RPMI7951 (cell line): ENCODE measurements at regions not wholly inside any gene's neighbourhood (a gene's known extent, or its start where the extent isn't known, plus 50 kb on each side); places are given as distances from the start of the nearest gene placed in this dataset.
"Not testable (repeated sequence)": the region's sequence is repeated elsewhere in the genome, so short reads cannot be mapped to it uniquely, and the experiment has no call there.

Source experiments
- DNase-seq: peaks from one replicate; pipeline ENCODE4 v3.0.0-alpha.2; 2012; ENCODE audit warnings: low read depth

DNA sequence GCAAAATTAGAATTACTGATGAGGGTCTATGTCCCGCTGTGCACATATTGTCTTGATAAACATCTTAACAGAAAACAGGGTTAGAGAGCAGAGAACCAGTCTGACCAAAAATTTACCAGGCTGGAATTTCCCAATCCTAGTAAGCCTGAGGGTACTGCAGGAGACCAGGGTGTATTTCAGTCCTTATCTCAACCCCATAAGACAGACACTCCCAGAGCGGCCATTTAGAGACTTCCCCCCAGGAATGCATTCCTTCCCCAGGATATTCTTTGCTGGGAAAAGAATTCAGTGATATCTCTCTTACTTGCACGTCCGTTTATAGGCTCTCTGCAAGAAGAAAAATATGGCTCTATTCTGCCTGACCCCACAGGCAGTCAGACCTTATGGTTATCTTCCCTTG is 101.4 kb upstream of the FAM3C start:
- DNase-seq: not testable (repeated sequence)

GRCh38 chr7:121494516-121494915 is 98.4 kb upstream of the FAM3C start:
- no peak for DNase-seq

DNA sequence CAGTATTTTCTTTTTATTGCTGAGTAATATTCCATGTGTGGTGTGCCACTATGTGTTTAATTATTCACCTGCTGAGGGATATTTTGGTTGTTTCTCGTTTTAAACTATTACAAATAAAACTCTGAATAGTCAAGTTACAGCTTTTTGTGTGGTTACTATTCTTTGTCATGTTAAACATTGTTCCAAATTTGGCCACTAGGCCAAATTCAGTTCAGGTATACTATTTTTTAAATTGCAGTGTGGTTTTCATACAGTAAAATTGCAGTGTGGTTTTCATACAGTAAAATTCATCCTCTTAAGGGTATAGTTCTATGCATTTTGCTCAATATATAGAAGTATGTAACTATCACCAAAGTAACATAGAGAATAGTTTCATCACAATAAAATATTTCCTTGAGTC is 97.4 kb upstream of the FAM3C start:
- DNase-seq: no peak

DNA sequence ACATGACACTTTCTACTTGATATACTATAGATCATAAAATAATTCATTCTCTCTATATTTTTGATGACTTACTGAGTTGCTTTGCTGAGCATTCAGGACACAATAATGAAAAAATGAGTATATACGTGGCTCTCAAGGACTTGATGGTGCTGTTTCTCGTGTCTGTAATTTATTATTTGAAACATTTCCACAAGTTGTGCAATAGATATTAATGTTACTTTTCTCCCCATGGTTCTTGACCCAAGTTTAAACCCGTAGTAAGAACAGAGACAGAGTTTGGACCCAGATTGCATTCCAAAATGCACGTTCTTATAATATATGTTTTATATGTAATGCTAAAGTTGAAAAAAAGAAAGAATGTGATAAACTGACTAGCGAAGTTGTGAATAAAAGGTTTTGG is 94.2 kb upstream of the FAM3C start:
- no peak for DNase-seq

DNA sequence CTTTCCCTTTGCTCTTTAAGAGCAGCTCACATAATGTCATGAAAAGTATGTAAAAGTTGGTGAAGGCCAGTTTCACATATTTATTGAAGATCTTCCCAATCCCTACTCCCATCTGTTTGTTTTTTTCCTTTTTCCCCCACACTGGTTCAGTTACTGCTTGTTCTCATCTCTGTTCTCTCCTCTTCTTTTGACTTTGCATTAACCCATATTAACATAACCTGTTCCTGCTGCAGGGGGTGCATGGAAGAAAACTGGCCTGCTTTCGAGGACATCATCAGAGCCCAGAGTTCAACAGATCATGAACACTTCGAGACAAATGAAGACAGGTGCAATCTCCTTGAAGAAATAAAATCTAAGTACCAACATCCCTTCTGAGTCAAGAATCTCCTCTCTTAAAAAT is 93.3 kb upstream of the FAM3C start:
- DNase-seq: no peak

DNA sequence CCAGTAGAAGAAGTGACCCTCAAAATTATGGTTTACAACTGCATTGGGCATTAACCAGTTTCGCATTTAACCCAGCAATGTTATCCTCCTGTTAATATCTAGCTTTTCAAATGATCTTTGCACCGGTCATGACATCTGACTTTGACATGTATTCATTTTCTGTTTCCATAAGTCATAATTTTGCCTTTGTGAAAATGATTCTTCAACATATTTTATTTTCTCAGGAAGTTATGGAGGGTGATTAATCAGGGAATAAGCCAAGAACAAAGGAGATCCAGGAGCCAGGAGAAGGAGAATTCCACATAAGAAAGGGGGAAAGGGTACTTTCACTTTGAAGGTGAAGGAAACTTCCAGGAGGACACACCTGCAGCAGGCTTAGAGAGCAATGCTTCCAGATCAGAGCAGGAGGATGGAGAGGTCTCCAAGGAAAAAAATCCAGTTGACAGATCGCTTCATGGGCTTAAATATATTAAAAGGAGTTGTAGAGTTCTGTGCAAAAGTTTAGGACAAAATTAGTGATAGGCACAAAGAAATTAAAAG is 92.1 kb upstream of the FAM3C start:
- DNase-seq: no peak

DNA sequence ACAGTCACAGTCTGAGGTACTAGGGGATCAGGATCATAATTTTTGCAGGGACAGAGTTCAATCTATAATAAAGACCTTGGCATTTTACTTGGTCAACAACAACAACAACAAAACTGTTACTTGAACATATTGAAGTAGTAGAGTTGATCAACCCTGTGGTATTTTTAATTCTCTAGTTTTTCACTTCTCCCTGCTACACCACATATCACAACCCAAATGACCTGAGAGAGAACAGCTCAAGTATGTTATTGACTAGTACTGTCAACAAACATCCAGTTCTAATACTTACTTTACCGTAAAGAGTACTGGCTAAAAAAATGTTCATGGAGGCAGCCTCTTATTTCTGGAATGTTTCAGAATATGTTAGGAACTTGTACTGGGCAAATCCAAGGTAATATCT is 90.5 kb upstream of the FAM3C start:
- no peak for DNase-seq

DNA sequence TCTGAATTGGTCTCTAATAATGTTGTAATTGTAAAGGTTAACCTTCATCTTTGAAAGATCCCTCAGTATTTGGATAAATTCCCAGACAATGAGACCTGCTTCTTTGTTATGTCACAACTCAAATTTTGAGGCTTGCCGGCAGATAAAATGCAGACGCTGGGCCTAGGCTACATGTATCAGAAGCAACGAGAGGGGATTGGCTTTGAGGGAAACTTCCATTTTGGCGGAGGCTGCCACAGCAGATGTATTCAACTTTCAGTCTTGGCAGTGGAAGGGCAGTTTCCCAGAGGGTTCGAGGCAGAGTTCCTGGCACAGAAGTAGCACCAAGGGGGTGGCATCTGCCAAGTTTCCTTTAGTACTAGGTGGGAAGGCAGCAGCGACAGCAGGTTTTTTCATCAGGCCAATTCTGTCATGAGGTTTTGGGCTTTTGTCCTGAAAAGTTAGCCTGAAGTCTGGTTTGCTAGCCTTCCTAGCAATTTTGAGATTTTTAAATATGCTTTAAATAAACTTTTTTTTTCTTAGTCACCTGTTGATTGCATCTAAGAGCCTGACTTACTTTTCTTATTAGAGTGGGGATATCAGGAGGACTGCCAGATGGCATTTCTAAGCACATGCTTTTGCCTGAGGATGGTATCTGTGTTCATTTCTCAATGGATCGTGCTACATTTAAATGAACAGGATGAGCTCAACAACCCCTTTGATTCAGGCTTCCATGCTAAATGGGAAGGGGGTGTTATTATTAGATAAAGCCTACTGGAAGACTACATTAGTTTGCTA is 89.5 kb upstream of the FAM3C start:
- no peak for DNase-seq

- no peak for DNase-seq
Measured at GRCh38 chr7:121484089-121484763, 88.1 kb upstream of the FAM3C start.

- peak; percentile 47 for DNase-seq
Measured at GRCh38 chr7:121480566-121481335, 84.6 kb upstream of the FAM3C start.

DNA sequence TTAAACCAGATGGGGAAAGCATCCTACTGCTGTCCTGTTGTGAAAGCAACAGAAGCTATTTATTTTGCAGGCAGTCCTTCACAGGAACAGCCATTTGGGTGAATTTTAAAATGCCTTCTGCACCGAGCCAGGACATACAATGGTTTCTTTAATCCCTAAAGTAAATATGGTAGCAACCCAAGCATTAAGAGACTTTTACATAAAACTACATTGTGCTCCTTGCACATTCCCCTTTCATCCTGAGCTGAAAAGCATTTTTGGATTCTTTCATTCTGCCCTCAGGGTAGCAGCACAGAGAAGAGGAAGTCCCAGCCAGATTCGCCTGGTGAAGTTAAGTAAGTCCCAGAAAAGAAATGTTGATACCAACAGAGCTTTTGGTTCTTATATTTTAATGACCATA is 84.0 kb upstream of the FAM3C start:
- DNase-seq: peak; percentile 74

- no peak for DNase-seq
Measured at GRCh38 chr7:121479466-121479865, 83.4 kb upstream of the FAM3C start.

DNA sequence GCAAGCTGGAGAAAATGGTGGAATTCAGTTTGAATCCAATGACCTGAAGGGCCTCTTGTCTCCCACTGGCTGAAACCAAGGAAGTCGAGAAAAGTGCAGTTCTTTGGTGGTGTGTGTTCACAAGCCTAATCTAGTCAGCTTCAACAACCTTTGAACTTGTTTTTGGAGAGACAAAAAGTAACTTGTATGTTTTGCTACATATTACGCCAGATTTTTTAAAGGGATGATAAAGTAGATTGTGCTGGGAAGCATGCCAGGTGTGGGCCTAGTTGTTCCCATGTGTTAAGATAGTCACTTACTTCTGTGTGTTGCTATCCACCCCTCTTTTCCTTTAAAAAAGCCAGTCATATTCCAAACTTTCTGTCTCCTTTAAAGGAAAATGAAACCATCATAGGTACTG is 79.7 kb upstream of the FAM3C start:
- no peak for DNase-seq

- no peak for DNase-seq
Measured at GRCh38 chr7:121474301-121474673, 78.2 kb upstream of the FAM3C start.

DNA sequence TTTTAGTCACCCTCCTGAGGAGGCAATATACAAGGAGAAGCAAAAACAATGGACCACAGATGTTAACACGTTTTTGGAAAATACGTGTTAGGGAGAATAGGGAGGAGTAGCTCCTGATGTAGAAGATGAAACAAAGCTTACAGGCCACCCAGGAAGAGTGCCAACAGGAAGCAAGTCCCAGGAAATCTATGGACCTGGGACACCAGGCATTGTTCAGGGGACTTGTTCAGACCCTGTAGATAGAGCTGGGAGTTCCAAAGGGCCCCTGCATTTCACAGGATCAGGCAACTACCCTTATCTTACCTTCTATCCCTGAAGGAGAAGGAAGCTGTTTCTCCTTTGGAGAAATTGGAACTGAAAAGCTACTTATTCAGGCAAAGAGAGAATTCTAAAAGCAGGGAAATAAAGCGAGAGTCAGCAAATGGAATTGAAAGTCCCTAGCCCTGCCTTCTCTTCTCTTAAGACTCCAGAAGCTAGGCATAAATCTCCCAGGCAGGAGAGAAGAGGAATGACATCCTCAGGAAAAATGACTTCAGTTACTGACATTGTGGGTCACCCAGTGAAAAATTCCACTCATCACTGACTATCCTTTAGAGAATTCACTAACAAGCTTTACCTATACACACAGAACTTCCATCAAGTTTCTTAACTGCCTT is 77.7 kb upstream of the FAM3C start:
- DNase-seq: no peak

- DNase-seq: no peak
Measured at GRCh38 chr7:121466455-121466854, 70.3 kb upstream of the FAM3C start.

GRCh38 chr7:121459148-121459547 is 63.0 kb upstream of the FAM3C start:
- DNase-seq: no peak

GRCh38 chr7:121456785-121457359 is 60.8 kb upstream of the FAM3C start:
- no peak for DNase-seq

DNA sequence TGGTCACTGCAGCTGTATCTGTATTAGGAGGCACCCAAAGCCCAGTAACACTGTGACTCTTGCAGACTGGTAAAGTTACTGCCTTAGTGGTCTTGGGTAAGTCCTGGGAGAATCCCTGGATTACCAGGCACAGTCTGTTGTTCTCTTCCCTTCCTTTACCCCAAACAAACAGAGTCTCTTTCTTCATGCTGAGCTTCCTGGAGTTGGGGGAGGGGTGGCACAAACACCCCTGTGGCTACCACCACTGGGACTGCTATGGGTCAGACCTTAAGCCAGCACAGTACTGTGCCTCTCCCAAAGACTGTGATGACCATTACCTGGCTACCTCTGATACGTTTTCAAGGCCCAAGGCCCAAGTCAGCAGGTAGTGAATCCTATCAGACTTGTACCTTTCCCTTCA is 59.9 kb upstream of the FAM3C start:
- DNase-seq: no peak

GRCh38 chr7:121452389-121452788 is 56.3 kb upstream of the FAM3C start:
- no peak for DNase-seq

DNA sequence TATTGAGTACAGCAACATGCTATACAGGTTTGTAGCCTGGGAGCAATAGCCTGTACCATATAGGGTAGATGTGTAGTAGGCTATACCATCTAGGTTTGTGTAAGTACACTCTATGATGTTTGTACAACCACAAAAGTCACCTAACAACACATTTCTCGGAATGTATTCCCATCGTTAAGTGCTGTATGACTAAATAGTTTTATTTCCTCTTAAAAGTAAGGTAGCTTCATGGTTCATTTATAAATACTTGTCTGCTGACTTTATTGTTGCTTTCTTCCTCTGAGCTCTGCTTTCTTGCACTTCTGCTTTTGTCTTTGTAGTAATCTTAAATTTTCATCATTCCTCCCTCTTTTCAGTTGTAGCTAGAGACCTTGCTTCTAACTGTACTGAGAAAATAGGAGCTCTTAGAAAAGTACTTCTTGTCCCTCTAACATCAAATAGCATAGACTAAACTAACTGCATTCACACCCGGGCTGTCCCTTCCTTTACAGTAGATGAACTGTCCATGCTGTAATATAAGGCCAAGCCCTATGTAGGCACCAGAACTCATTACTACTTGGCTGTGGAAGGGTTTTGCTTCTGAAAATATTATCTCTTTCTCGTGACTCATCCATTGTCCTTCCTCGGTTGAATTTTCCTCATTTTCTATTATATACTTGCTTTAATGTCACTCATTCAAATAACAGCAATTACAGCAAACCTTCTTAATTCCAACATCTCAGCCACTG is 55.4 kb upstream of the FAM3C start:
- DNase-seq: no peak
